ENCODE measurements at regions not wholly inside any gene's neighbourhood (a gene's known extent, or its start where the extent isn't known, plus 50 kb on each side); places are given as distances from the start of the nearest gene placed in this dataset.

DNA sequence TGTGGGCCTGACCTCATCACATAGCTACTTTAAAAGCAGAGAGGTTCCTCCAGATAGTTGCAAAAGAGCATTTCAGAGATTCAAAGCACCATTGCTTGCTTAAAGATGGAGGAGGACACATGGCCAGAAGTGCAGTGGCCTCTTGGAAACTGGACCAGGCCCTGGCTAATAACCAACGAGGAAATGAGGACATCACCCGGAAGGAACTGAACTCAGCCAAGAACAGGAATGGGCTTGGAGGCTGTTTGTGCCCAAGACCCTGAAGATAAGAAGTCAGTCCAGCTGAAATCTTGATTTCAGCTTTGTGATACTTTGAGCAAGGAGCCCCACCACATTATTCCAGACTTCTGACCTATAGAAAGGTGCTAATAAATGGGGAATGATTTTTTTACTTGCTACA, 437.0 kb downstream of the PTPRC start:
- TF ChIP-seq EZH2phosphoT487 (IDR thresholded peaks at IDR 0.05; ENCODE audit: low read depth), result no peak
- TF ChIP-seq, protein P1, sequence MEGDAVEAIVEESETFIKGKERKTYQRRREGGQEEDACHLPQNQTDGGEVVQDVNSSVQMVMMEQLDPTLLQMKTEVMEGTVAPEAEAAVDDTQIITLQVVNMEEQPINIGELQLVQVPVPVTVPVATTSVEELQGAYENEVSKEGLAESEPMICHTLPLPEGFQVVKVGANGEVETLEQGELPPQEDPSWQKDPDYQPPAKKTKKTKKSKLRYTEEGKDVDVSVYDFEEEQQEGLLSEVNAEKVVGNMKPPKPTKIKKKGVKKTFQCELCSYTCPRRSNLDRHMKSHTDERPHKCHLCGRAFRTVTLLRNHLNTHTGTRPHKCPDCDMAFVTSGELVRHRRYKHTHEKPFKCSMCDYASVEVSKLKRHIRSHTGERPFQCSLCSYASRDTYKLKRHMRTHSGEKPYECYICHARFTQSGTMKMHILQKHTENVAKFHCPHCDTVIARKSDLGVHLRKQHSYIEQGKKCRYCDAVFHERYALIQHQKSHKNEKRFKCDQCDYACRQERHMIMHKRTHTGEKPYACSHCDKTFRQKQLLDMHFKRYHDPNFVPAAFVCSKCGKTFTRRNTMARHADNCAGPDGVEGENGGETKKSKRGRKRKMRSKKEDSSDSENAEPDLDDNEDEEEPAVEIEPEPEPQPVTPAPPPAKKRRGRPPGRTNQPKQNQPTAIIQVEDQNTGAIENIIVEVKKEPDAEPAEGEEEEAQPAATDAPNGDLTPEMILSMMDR (IDR thresholded peaks at IDR 0.05; ENCODE audit: low read depth, low read length), result no peak
- Histone ChIP-seq H3K9ac (ENCODE audit: low read length) (no peak overlapping the region), H3K27me3 (ENCODE audit: low read depth, low read length) (no peaks in the 10 kb centered on the region), H4K20me1 (ENCODE audit: insufficient read depth, low read length) (no peaks in the 10 kb centered on the region), H3K36me3 (replicated peaks; ENCODE audit: low read depth, low read length) (no peaks in the 10 kb centered on the region), H3K4me2 (ENCODE audit: low read length) (no peak overlapping the region), H3K27ac (ENCODE audit: low read length) (no peak overlapping the region), H3K4me3 (ENCODE audit: low read length) (no peak overlapping the region), H2AFZ (ENCODE audit: low read depth, low read length) (no peak overlapping the region), H3K9me3 (ENCODE audit: insufficient read depth, low read length) (no peaks in the 10 kb centered on the region), H3K4me1 (ENCODE audit: low read length) (peaks cover 7% of the 10 kb centered on the region), H3K79me2 (ENCODE audit: low read length) (no peaks in the 10 kb centered on the region)

DNA sequence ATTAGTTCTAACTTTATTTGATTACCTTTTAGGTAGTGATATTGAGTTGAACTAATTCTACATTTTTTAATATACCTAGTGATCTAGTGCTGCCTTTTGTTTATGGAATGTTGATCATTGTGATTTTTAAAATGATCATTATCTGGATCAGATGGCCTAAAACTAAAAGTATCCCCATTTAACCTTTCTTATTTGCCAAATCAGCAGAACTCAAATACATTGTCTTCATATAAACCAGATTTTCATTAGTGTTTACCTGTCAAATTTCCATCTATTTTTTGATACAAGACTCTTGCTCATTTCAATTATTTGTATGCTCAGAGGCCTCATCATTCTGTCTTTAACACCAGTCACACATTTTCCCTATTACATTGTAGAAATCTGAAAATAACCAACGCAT, 441.2 kb downstream of the PTPRC start:
- H3K79me2 ChIP-seq (ENCODE audit: low read length), result no peaks in the 10 kb centered on the region

DNA sequence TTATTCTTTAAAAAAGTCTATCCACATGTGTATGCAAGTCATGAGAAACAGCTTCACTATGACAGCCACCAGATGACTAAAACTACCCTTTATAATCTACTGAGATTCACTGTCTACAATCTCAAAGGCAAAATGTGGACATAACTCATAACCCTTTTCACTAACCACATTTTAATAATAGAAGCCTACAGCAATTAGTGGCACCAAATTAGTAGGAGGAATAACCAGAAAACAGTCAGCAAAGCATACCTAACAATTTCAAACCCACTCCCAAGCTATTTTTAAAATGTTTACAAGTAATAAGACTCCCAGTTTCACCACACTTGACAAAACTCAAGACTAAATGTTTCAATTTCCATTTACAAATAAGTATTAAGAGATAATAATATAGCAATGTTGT, 442.9 kb downstream of the PTPRC start:
- Histone ChIP-seq H3K27ac (ENCODE audit: low read length) (no peak overlapping the region), H3K4me1 (ENCODE audit: low read length) (peaks cover 8% of the 10 kb centered on the region)

More for the DNA sequence above, 441.2 kb downstream of the PTPRC start:
- Histone ChIP-seq H3K4me3 (ENCODE audit: low read length) (no peak overlapping the region), H2AFZ (ENCODE audit: low read depth, low read length) (0 out of 2 replicates have a peak overlapping the region, but pooled peaks have one; percentile 57), H3K9me3 (ENCODE audit: insufficient read depth, low read length) (no peaks in the 10 kb centered on the region), H3K36me3 (replicated peaks; ENCODE audit: low read depth, low read length) (no peaks in the 10 kb centered on the region), H3K27me3 (ENCODE audit: low read depth, low read length) (no peaks in the 10 kb centered on the region), H3K27ac (ENCODE audit: low read length) (no peak overlapping the region), H4K20me1 (ENCODE audit: insufficient read depth, low read length) (no peaks in the 10 kb centered on the region), H3K4me2 (ENCODE audit: low read length) (0 out of 2 replicates have a peak overlapping the region, but pooled peaks have one; percentile 30), H3K4me1 (ENCODE audit: low read length) (peaks cover 8% of the 10 kb centered on the region), H3K9ac (ENCODE audit: low read length) (no peak overlapping the region)
- TF ChIP-seq, protein P1 (IDR thresholded peaks at IDR 0.05; ENCODE audit: low read depth, low read length), result no peak
- TF ChIP-seq EZH2phosphoT487 (IDR thresholded peaks at IDR 0.05; ENCODE audit: low read depth), result no peak

DNA sequence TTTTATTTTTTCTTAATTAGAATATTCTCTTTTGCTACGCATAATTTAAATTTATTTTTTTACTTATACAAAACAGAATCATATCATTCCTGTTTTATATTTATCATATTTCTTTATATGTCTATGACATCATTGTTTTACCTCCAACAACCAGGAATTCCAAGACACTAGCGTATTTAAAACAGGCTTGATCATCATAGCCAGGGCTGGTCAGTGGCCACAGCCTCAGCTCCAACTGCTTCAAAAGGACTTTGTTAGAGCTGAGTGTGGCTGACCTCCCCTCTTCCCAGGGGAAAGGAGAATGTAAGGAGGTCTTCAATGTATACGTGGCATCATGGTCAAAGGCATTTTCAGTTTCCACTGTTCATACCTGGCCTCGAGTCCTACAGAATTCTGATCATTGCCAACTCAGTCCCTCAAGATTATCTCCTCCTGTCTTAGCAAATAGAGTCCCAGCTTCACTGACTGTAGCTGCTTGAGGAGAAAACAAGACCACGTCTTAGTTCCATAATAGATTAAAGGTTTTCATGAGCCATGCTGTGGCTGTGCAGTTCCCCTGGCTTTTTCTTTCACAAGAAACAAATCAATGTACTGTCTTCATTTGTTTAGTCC, 444.0 kb downstream of the PTPRC start:
- H3K4me1 ChIP-seq (ENCODE audit: low read length), result peaks cover 8% of the 10 kb centered on the region
- H2AFZ ChIP-seq (ENCODE audit: low read depth, low read length), result peak overlapping the region; percentile 13; the same call in 1 of the 2 replicates
- no peaks in the 10 kb centered on the region for H3K36me3 ChIP-seq (replicated peaks; ENCODE audit: low read depth, low read length)
- H3K4me3 ChIP-seq (ENCODE audit: low read length), result no peak overlapping the region
- no peaks in the 10 kb centered on the region for H3K27me3 ChIP-seq (ENCODE audit: low read depth, low read length)
- no peaks in the 10 kb centered on the region for H3K79me2 ChIP-seq (ENCODE audit: low read length)
- no peaks in the 10 kb centered on the region for H3K9me3 ChIP-seq (ENCODE audit: insufficient read depth, low read length)
- TF ChIP-seq, protein P1 (IDR thresholded peaks at IDR 0.05; ENCODE audit: low read depth, low read length), result no peak
- TF ChIP-seq EZH2phosphoT487 (IDR thresholded peaks at IDR 0.05; ENCODE audit: low read depth), result no peak
- no peak overlapping the region for H3K27ac ChIP-seq (ENCODE audit: low read length)
- H4K20me1 ChIP-seq (ENCODE audit: insufficient read depth, low read length), result no peaks in the 10 kb centered on the region
- no peak overlapping the region for H3K4me2 ChIP-seq (ENCODE audit: low read length)
- no peak overlapping the region for H3K9ac ChIP-seq (ENCODE audit: low read length)

More for the DNA sequence above, 442.9 kb downstream of the PTPRC start:
- H3K4me3 ChIP-seq (ENCODE audit: low read length), result no peak overlapping the region
- TF ChIP-seq, protein P1 (IDR thresholded peaks at IDR 0.05; ENCODE audit: low read depth, low read length), result no peak
- TF ChIP-seq EZH2phosphoT487 (IDR thresholded peaks at IDR 0.05; ENCODE audit: low read depth), result no peak
- H3K9me3 ChIP-seq (ENCODE audit: insufficient read depth, low read length), result no peaks in the 10 kb centered on the region
- no peaks in the 10 kb centered on the region for H3K36me3 ChIP-seq (replicated peaks; ENCODE audit: low read depth, low read length)
- no peak overlapping the region for H3K4me2 ChIP-seq (ENCODE audit: low read length)
- H3K9ac ChIP-seq (ENCODE audit: low read length), result no peak overlapping the region
- H2AFZ ChIP-seq (ENCODE audit: low read depth, low read length), result peak overlapping the region; percentile 3; the same call in 1 of the 2 replicates
- no peaks in the 10 kb centered on the region for H3K27me3 ChIP-seq (ENCODE audit: low read depth, low read length)
- no peaks in the 10 kb centered on the region for H3K79me2 ChIP-seq (ENCODE audit: low read length)
- H4K20me1 ChIP-seq (ENCODE audit: insufficient read depth, low read length), result no peaks in the 10 kb centered on the region

Measured in OCI-LY3 (cell line).